Smooth muscle cell (in vitro differentiated cells): ENCODE measurements at regions not wholly inside any gene's neighbourhood (a gene's known extent, or its start where the extent isn't known, plus 50 kb on each side); places are given as distances from the start of the nearest gene placed in this dataset.

Source experiments
- DNase-seq: peaks from one replicate; lab custom pipeline; 2025; ENCODE audit not compliant: unreplicated experiment; lab: John Stamatoyannopoulos, UW
- H2AFZ ChIP-seq: fragments of 200-600 bp; sonication (generic); 2 replicates; pipeline ENCODE4 v1.6.0; 2016; ENCODE audit warnings: antibody characterized with exemption, low read depth, mild to moderate bottlenecking
- H3F3A ChIP-seq: fragments of 200-600 bp; sonication (generic); 2 replicates; pipeline ENCODE4 v1.6.0; 2017; ENCODE audit warnings: antibody characterized with exemption, low read depth
- H3K27ac ChIP-seq: fragments of 200-600 bp; sonication (generic); 2 replicates; pipeline ENCODE4 v1.5.1; 2016; ENCODE audit warnings: low read depth, mild to moderate bottlenecking
- H3K27me3 ChIP-seq: fragments of 200-600 bp; sonication (generic); 2 replicates; pipeline ENCODE4 v1.6.1; 2016; ENCODE audit warnings: low read depth, mild to moderate bottlenecking
- H3K36me3 ChIP-seq: fragments of 200-600 bp; sonication (generic); 2 replicates; pipeline ENCODE4 v1.5.1; 2016; ENCODE audit warnings: low read depth
- H3K4me1 ChIP-seq: fragments of 200-600 bp; sonication (generic); 2 replicates; pipeline ENCODE4 v1.5.1; 2016; ENCODE audit warnings: low read depth
- H3K4me2 ChIP-seq: fragments of 200-600 bp; sonication (generic); 2 replicates; pipeline ENCODE4 v1.6.0; 2016; ENCODE audit warnings: mild to moderate bottlenecking
- H3K4me3 ChIP-seq: fragments of 200-600 bp; sonication (generic); 2 replicates; pipeline ENCODE4 v1.5.1; 2016; ENCODE audit warnings: mild to moderate bottlenecking
- H3K79me2 ChIP-seq: fragments of 200-600 bp; sonication (generic); 2 replicates; pipeline ENCODE4 v1.6.0; 2016; ENCODE audit warnings: low read depth, mild to moderate bottlenecking
- H3K9ac ChIP-seq: fragments of 200-600 bp; sonication (generic); 2 replicates; pipeline ENCODE4 v1.6.0; 2016; ENCODE audit warnings: low read depth
- H3K9me3 ChIP-seq: fragments of 200-600 bp; sonication (generic); replicated peaks from 2 replicates; pipeline ENCODE4 v1.5.1; 2016; ENCODE audit warnings: low read depth
- H4K20me1 ChIP-seq: fragments of 200-600 bp; sonication (generic); 2 replicates; pipeline ENCODE4 v1.6.0; 2016; ENCODE audit warnings: low read depth
- WGBS: methylation state at CpG from one replicate; pipeline ENCODE4 v1.1.7; 2016; ENCODE audit warnings: low lambda C conversion rate; 5-methylcytosine and 5-hydroxymethylcytosine counted together
- TF ChIP-seq, protein P1 (sequence below): fragments of 200-600 bp; sonication (generic); IDR thresholded peaks from 2 replicates; pipeline ENCODE4 v1.5.1; 2017; ENCODE audit warnings: borderline replicate concordance, mild to moderate bottlenecking, antibody characterized with exemption; ENCODE audit not compliant: insufficient read depth, poor library complexity, severe bottlenecking

DNA sequence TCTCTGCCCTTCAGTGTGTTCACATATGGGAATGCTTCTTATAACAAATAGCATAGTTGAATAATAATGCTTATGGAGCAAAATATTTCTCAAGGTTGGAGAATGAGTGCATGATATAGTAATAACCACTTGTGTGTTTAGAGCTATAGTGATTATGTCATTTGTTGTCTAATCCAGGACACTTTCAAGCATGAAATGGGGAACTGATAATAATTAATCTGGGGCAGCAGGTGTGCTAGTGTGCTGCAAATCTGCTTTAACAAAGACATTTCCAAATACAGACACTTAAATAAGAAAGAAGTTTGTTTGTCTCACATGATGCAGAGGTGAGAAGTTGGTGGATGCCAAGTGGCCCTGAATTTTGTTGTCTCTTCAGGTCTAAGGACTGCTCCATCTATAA is 579.3 kb upstream of the GRM7 start:
- Histone ChIP-seq H3K9me3 (no peaks in the 10 kb centered on the region), H3K4me1 (no peaks in the 10 kb centered on the region), H3K27ac (no peak overlapping the region), H3K9ac (no peak overlapping the region), H3F3A (no peaks in the 10 kb centered on the region), H3K4me2 (no peak overlapping the region), H4K20me1 (no peaks in the 10 kb centered on the region), H3K27me3 (no peaks in the 10 kb centered on the region), H3K79me2 (no peaks in the 10 kb centered on the region), H2AFZ (no peak overlapping the region), H3K36me3 (no peaks in the 10 kb centered on the region), H3K4me3 (no peak overlapping the region)
- no peak for DNase-seq
- TF ChIP-seq, protein P1, sequence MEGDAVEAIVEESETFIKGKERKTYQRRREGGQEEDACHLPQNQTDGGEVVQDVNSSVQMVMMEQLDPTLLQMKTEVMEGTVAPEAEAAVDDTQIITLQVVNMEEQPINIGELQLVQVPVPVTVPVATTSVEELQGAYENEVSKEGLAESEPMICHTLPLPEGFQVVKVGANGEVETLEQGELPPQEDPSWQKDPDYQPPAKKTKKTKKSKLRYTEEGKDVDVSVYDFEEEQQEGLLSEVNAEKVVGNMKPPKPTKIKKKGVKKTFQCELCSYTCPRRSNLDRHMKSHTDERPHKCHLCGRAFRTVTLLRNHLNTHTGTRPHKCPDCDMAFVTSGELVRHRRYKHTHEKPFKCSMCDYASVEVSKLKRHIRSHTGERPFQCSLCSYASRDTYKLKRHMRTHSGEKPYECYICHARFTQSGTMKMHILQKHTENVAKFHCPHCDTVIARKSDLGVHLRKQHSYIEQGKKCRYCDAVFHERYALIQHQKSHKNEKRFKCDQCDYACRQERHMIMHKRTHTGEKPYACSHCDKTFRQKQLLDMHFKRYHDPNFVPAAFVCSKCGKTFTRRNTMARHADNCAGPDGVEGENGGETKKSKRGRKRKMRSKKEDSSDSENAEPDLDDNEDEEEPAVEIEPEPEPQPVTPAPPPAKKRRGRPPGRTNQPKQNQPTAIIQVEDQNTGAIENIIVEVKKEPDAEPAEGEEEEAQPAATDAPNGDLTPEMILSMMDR: no peak

GRCh38 chr3:6282918-6283317 is 578.0 kb upstream of the GRM7 start:
- Histone ChIP-seq H3K36me3 (no peaks in the 10 kb centered on the region), H3K9ac (no peak overlapping the region), H3K27ac (no peak overlapping the region), H3K27me3 (no peaks in the 10 kb centered on the region), H3K4me3 (no peak overlapping the region), H3K4me1 (no peaks in the 10 kb centered on the region), H3K9me3 (no peaks in the 10 kb centered on the region), H2AFZ (no peak overlapping the region), H4K20me1 (no peaks in the 10 kb centered on the region), H3K4me2 (no peak overlapping the region), H3K79me2 (no peaks in the 10 kb centered on the region), H3F3A (no peaks in the 10 kb centered on the region)
- TF ChIP-seq, protein P1: no peak
- no peak for DNase-seq
- 89% methylated on average over 4 of the region's 4 CpGs for WGBS

GRCh38 chr3:6287088-6287875 is 573.6 kb upstream of the GRM7 start:
- Histone ChIP-seq H3K27me3 (no peaks in the 10 kb centered on the region), H3K4me2 (no peak overlapping the region), H3F3A (no peaks in the 10 kb centered on the region), H3K4me3 (no peak overlapping the region), H3K9me3 (no peaks in the 10 kb centered on the region), H2AFZ (no peak overlapping the region), H4K20me1 (no peaks in the 10 kb centered on the region), H3K4me1 (no peaks in the 10 kb centered on the region), H3K9ac (no peak overlapping the region), H3K36me3 (no peaks in the 10 kb centered on the region), H3K27ac (no peak overlapping the region), H3K79me2 (no peaks in the 10 kb centered on the region)
- 91% methylated on average over 5 of the region's 5 CpGs for WGBS
- TF ChIP-seq, protein P1: no peak
- DNase-seq: no peak

- Histone ChIP-seq H3F3A (no peaks in the 10 kb centered on the region), H3K4me2 (no peak overlapping the region), H3K9me3 (peaks cover 6% of the 10 kb centered on the region), H3K27ac (no peak overlapping the region), H3K36me3 (no peaks in the 10 kb centered on the region), H3K4me1 (no peaks in the 10 kb centered on the region), H3K79me2 (no peaks in the 10 kb centered on the region), H4K20me1 (no peaks in the 10 kb centered on the region), H3K9ac (no peak overlapping the region), H2AFZ (no peak overlapping the region), H3K4me3 (no peak overlapping the region), H3K27me3 (no peaks in the 10 kb centered on the region)
- no peak for DNase-seq
- WGBS: 86% methylated on average over 3 of the region's 3 CpGs
- TF ChIP-seq, protein P1: no peak
Measured at GRCh38 chr3:6301626-6302025, 559.3 kb upstream of the GRM7 start.
